HG02798 (cell line): ENCODE measurements at regions not wholly inside any gene's neighbourhood (a gene's known extent, or its start where the extent isn't known, plus 50 kb on each side); places are given as distances from the start of the nearest gene placed in this dataset.
"Not testable (repeated sequence)": the region's sequence is repeated elsewhere in the genome, so short reads cannot be mapped to it uniquely, and the experiment has no call there.

Experiments used
- ATAC-seq: cut with Tn5 transposase; IDR thresholded peaks from one replicate; pipeline ENCODE4 v1.9.1; 2021; ENCODE audit warnings: mild to moderate bottlenecking; ENCODE audit not compliant: unreplicated experiment, poor library complexity

- no peak for ATAC-seq
Observed at GRCh38 chr16:60107437-60107836, 1373.3 kb upstream of the GOT2 start.

- no peak for ATAC-seq
Observed at GRCh38 chr16:60100371-60100770, 1366.3 kb upstream of the GOT2 start.

- no peak for ATAC-seq
Observed at GRCh38 chr16:60091529-60091928, 1357.4 kb upstream of the GOT2 start.

- no peak for ATAC-seq
Observed at GRCh38 chr16:60091071-60091470, 1357.0 kb upstream of the GOT2 start.

- ATAC-seq: no peak
Observed at GRCh38 chr16:60087530-60087929, 1353.4 kb upstream of the GOT2 start.

- not testable (repeated sequence) for ATAC-seq
Observed at GRCh38 chr16:60078819-60079218, 1344.7 kb upstream of the GOT2 start.

GRCh38 chr16:60077861-60078260, 1343.7 kb upstream of the GOT2 start:
- no peak for ATAC-seq

- no peak for ATAC-seq
Observed at GRCh38 chr16:60074378-60074777, 1340.3 kb upstream of the GOT2 start.

- no peak for ATAC-seq
Observed at GRCh38 chr16:60073376-60073775, 1339.3 kb upstream of the GOT2 start.

GRCh38 chr16:60064026-60064425, 1329.9 kb upstream of the GOT2 start:
- no peak for ATAC-seq

GRCh38 chr16:60061396-60061795, 1327.3 kb upstream of the GOT2 start:
- no peak for ATAC-seq

- ATAC-seq: no peak
Observed at GRCh38 chr16:60060731-60061130, 1326.6 kb upstream of the GOT2 start.

GRCh38 chr16:60059141-60059540, 1325.0 kb upstream of the GOT2 start:
- ATAC-seq: no peak

- no peak for ATAC-seq
Observed at GRCh38 chr16:60041671-60042070, 1307.6 kb upstream of the GOT2 start.

GRCh38 chr16:60031740-60032139, 1297.6 kb upstream of the GOT2 start:
- ATAC-seq: no peak

GRCh38 chr16:60027351-60027750, 1293.2 kb upstream of the GOT2 start:
- ATAC-seq: no peak

- ATAC-seq: no peak
Observed at GRCh38 chr16:60013076-60013475, 1279.0 kb upstream of the GOT2 start.

GRCh38 chr16:60001523-60001922, 1267.4 kb upstream of the GOT2 start:
- no peak for ATAC-seq

- no peak for ATAC-seq
Observed at GRCh38 chr16:59997706-59998105, 1263.6 kb upstream of the GOT2 start.

- ATAC-seq: no peak
Observed at GRCh38 chr16:59993101-59993500, 1259.0 kb upstream of the GOT2 start.

GRCh38 chr16:59991171-59991570, 1257.1 kb upstream of the GOT2 start:
- ATAC-seq: no peak

GRCh38 chr16:59988591-59988990, 1254.5 kb upstream of the GOT2 start:
- ATAC-seq: no peak

GRCh38 chr16:59975953-59976352, 1241.8 kb upstream of the GOT2 start:
- no peak for ATAC-seq
